WTC11 (cell line): ENCODE measurements at regions not wholly inside any gene's neighbourhood (a gene's known extent, or its start where the extent isn't known, plus 50 kb on each side); places are given as distances from the start of the nearest gene placed in this dataset.

Source experiments
- ATAC-seq: fragments of 200-7000 bp; cut with Tn5 transposase; 2 replicates; pipeline ENCODE4 v1.10.0; 2021; ENCODE audit warnings: mild to moderate bottlenecking, moderate library complexity
- CTCF ChIA-PET: fragments of 300-600 bp; sonication (Branson Sonifier 250); formaldehyde crosslinking; loops from one replicate; lab custom pipeline; 2021; ENCODE audit warnings: antibody characterized with exemption; lab: Charles Lee
- POLR2A ChIA-PET: fragments of 350-600 bp; sonication (Branson Sonifier 250); formaldehyde crosslinking; loops from one replicate; lab custom pipeline; 2021; ENCODE audit warnings: antibody characterized with exemption; lab: Charles Lee
- DNase-seq: peaks from one replicate; pipeline ENCODE4 v3.0.0; 2021; ENCODE audit warnings: low spot score
- H3K27ac Mint-ChIP-seq: 2 replicates; pipeline ENCODE4 v1.8.0; 2021; ENCODE audit warnings: mixed read lengths
- H3K27me3 Mint-ChIP-seq: 2 replicates; pipeline ENCODE4 v1.8.0; 2021; ENCODE audit warnings: low read depth, mild to moderate bottlenecking, moderate library complexity, mixed read lengths
- H3K36me3 Mint-ChIP-seq: 2 replicates; pipeline ENCODE4 v1.8.0; 2021; ENCODE audit warnings: mixed read lengths
- H3K4me1 Mint-ChIP-seq: 2 replicates; pipeline ENCODE4 v1.8.0; 2022; ENCODE audit warnings: mixed read lengths
- H3K4me3 Mint-ChIP-seq: 2 replicates; pipeline ENCODE4 v1.8.0; 2021; ENCODE audit warnings: mild to moderate bottlenecking, moderate library complexity, mixed read lengths
- H3K9me3 Mint-ChIP-seq: 2 replicates; pipeline ENCODE4 v1.8.0; 2021; ENCODE audit warnings: mixed read lengths
- AFF4 ChIP-seq: sonication (generic); formaldehyde crosslinking; IDR thresholded peaks from 2 replicates; pipeline ENCODE4 v1.8.1; 2023; ENCODE audit warnings: mild to moderate bottlenecking, missing genetic modification reagents, borderline replicate concordance
- ARID4B ChIP-seq: sonication (generic); formaldehyde crosslinking; IDR thresholded peaks from 2 replicates; pipeline ENCODE4 v1.8.0; 2023; ENCODE audit warnings: missing genetic modification reagents, mild to moderate bottlenecking, borderline replicate concordance
- ESRRA ChIP-seq: sonication (generic); formaldehyde crosslinking; IDR thresholded peaks from 2 replicates; pipeline ENCODE4 v1.8.1; 2022; ENCODE audit warnings: mild to moderate bottlenecking, missing genetic modification reagents, borderline replicate concordance
- IRF2 ChIP-seq: sonication (generic); formaldehyde crosslinking; IDR thresholded peaks from 2 replicates; pipeline ENCODE4 v1.8.0; 2022; ENCODE audit warnings: low read depth, missing genetic modification reagents, borderline replicate concordance
- MLX ChIP-seq: sonication (generic); formaldehyde crosslinking; IDR thresholded peaks from 2 replicates; pipeline ENCODE4 v1.8.1; 2023; ENCODE audit warnings: mild to moderate bottlenecking, missing genetic modification reagents, moderate library complexity
- MXD4 ChIP-seq: fragments of 250-450 bp; sonication (Bioruptor Pico); IDR thresholded peaks from 2 replicates; pipeline ENCODE4 v1.8.0; 2021; ENCODE audit warnings: mild to moderate bottlenecking, moderate library complexity, borderline replicate concordance
- OVOL2 ChIP-seq: fragments of 250-450 bp; sonication (Bioruptor Pico); IDR thresholded peaks from 2 replicates; pipeline ENCODE4 v1.9.0; 2021; ENCODE audit warnings: mild to moderate bottlenecking, borderline replicate concordance
- SMAD4 ChIP-seq: sonication (generic); formaldehyde crosslinking; IDR thresholded peaks from 2 replicates; pipeline ENCODE4 v1.8.0; 2022; ENCODE audit warnings: mild to moderate bottlenecking, missing genetic modification reagents
- SOX15 ChIP-seq: fragments of 250-450 bp; sonication (Bioruptor Pico); IDR thresholded peaks from 2 replicates; pipeline ENCODE4 v1.9.0; 2021; ENCODE audit warnings: mild to moderate bottlenecking
- TCF7 ChIP-seq: sonication (generic); formaldehyde crosslinking; IDR thresholded peaks from 2 replicates; pipeline ENCODE4 v1.8.0; 2022; ENCODE audit warnings: mild to moderate bottlenecking, low read depth, missing genetic modification reagents, moderate library complexity
- TEAD4 ChIP-seq: sonication (generic); formaldehyde crosslinking; IDR thresholded peaks from 2 replicates; pipeline ENCODE4 v1.8.0; 2022; ENCODE audit warnings: mild to moderate bottlenecking, missing genetic modification reagents
- TP53 ChIP-seq: sonication (generic); formaldehyde crosslinking; IDR thresholded peaks from 2 replicates; pipeline ENCODE4 v1.8.1; 2023; ENCODE audit warnings: mild to moderate bottlenecking, missing genetic modification reagents
- ZNF219 ChIP-seq: sonication (generic); formaldehyde crosslinking; IDR thresholded peaks from 2 replicates; pipeline ENCODE4 v1.8.0; 2023; ENCODE audit warnings: missing genetic modification reagents, mild to moderate bottlenecking, borderline replicate concordance
- TF ChIP-seq, protein P1 (sequence below): sonication (generic); formaldehyde crosslinking; IDR thresholded peaks from 2 replicates; pipeline ENCODE4 v1.8.0; 2022; ENCODE audit warnings: mild to moderate bottlenecking, missing genetic modification reagents
- TF ChIP-seq, protein P2 (sequence below): sonication (generic); formaldehyde crosslinking; IDR thresholded peaks from 2 replicates; pipeline ENCODE4 v1.8.1; 2023; ENCODE audit warnings: mild to moderate bottlenecking, moderate library complexity, missing genetic modification reagents
- TF ChIP-seq, protein P3 (sequence below): sonication (generic); formaldehyde crosslinking; IDR thresholded peaks from 2 replicates; pipeline ENCODE4 v1.8.0; 2022; ENCODE audit warnings: mild to moderate bottlenecking, missing genetic modification reagents

- POLR2A ChIA-PET: no interaction called here
- H3K27me3 Mint-ChIP-seq: peaks cover 17% of the 10 kb centered on the region
- no peaks in the 10 kb centered on the region for H3K4me1 Mint-ChIP-seq
- H3K36me3 Mint-ChIP-seq: peaks cover 39% of the 10 kb centered on the region
- peaks cover 40% of the 10 kb centered on the region for H3K9me3 Mint-ChIP-seq
- no peak for TF ChIP-seq MLX (CRISPR knock-in tag)
- TF ChIP-seq IRF2 (CRISPR knock-in tag): no peak
- no peak for TF ChIP-seq AFF4 (CRISPR knock-in tag)
- no peak for TF ChIP-seq ARID4B (CRISPR knock-in tag)
- TF ChIP-seq, protein P1, sequence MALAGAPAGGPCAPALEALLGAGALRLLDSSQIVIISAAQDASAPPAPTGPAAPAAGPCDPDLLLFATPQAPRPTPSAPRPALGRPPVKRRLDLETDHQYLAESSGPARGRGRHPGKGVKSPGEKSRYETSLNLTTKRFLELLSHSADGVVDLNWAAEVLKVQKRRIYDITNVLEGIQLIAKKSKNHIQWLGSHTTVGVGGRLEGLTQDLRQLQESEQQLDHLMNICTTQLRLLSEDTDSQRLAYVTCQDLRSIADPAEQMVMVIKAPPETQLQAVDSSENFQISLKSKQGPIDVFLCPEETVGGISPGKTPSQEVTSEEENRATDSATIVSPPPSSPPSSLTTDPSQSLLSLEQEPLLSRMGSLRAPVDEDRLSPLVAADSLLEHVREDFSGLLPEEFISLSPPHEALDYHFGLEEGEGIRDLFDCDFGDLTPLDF (CRISPR knock-in tag): no peak
- TF ChIP-seq TCF7: no peak
- no peak for TF ChIP-seq TEAD4 (CRISPR knock-in tag)
- no peak for TF ChIP-seq OVOL2 (CRISPR knock-in tag)
- TF ChIP-seq ZNF219 (CRISPR knock-in tag): no peak
- TF ChIP-seq SMAD4: no peak
- no peak for TF ChIP-seq TP53 (CRISPR knock-in tag)
- no peak for TF ChIP-seq MXD4
- TF ChIP-seq ESRRA (CRISPR knock-in tag): no peak
- TF ChIP-seq, protein P2, sequence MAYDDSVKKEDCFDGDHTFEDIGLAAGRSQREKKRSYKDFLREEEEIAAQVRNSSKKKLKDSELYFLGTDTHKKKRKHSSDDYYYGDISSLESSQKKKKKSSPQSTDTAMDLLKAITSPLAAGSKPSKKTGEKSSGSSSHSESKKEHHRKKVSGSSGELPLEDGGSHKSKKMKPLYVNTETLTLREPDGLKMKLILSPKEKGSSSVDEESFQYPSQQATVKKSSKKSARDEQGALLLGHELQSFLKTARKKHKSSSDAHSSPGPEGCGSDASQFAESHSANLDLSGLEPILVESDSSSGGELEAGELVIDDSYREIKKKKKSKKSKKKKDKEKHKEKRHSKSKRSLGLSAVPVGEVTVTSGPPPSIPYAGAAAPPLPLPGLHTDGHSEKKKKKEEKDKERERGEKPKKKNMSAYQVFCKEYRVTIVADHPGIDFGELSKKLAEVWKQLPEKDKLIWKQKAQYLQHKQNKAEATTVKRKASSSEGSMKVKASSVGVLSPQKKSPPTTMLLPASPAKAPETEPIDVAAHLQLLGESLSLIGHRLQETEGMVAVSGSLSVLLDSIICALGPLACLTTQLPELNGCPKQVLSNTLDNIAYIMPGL (CRISPR knock-in tag): no peak
- TF ChIP-seq SOX15 (CRISPR knock-in tag): no peak
- TF ChIP-seq, protein P3, sequence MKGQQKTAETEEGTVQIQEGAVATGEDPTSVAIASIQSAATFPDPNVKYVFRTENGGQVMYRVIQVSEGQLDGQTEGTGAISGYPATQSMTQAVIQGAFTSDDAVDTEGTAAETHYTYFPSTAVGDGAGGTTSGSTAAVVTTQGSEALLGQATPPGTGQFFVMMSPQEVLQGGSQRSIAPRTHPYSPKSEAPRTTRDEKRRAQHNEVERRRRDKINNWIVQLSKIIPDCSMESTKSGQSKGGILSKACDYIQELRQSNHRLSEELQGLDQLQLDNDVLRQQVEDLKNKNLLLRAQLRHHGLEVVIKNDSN: no peak
- TF ChIP-seq, all 79 proteins: peak for 0
- Mint-ChIP-seq H3K4me3 (no peak overlapping the region), H3K27ac (no peak overlapping the region)
- CTCF ChIA-PET: no interaction called here
- DNase-seq (no peak), ATAC-seq (no peak)
These were observed 310.8 kb upstream of the TFPI start for GRCh38 chr2:187865025-187865424.
